Endothelial cell of umbilical vein (primary cell): ENCODE measurements at regions not wholly inside any gene's neighbourhood (a gene's known extent, or its start where the extent isn't known, plus 50 kb on each side); places are given as distances from the start of the nearest gene placed in this dataset.

Experiments
- CTCF ChIP-seq, 2 donors: IDR thresholded peaks; 1 replicate in 1 of 2; 2 replicates in 1 of 2; pipeline ENCODE4 v1.5.1; 2011; ENCODE audit warnings: low read length in 2 of 2, mild to moderate bottlenecking in 2 of 2, moderate library complexity in 2 of 2, control low read depth in 1 of 2, inconsistent platforms in 1 of 2, low read depth in 1 of 2; ENCODE audit not compliant: insufficient read depth in 1 of 2; ENCODE audit errors: extremely low read depth in 1 of 2
- EZH2 ChIP-seq: IDR thresholded peaks from 2 replicates; pipeline ENCODE4 v1.6.1; 2012; ENCODE audit warnings: borderline replicate concordance, low read depth, mild to moderate bottlenecking, moderate library complexity, low read length, inconsistent platforms; ENCODE audit not compliant: severe bottlenecking
- FOS ChIP-seq: IDR thresholded peaks from 2 replicates; pipeline ENCODE4 v1.6.1; 2011; ENCODE audit warnings: mild to moderate bottlenecking, low read length, moderate library complexity, borderline replicate concordance; ENCODE audit not compliant: insufficient read depth
- JUN ChIP-seq: IDR thresholded peaks from 2 replicates; pipeline ENCODE4 v1.6.1; 2011; ENCODE audit warnings: borderline replicate concordance, low read depth; ENCODE audit not compliant: insufficient read length, insufficient read depth
- MAX ChIP-seq: IDR thresholded peaks from 2 replicates; pipeline ENCODE4 v1.6.1; 2011; ENCODE audit not compliant: insufficient read depth, insufficient read length
- MYC ChIP-seq: IDR thresholded peaks from one replicate; pipeline ENCODE4 v1.6.1; 2011; ENCODE audit warnings: mild to moderate bottlenecking, low read depth, low read length
- POLR2A ChIP-seq: IDR thresholded peaks from 2 replicates; pipeline ENCODE4 v1.6.1; 2012; ENCODE audit warnings: low read depth, mild to moderate bottlenecking, control low read depth, low read length
- POLR2AphosphoS5 ChIP-seq: IDR thresholded peaks from 2 replicates; pipeline ENCODE4 v1.6.1; 2012; ENCODE audit warnings: low read depth, mild to moderate bottlenecking, control low read depth, low read length, moderate library complexity; ENCODE audit not compliant: insufficient read depth

GRCh38 chr15:96220657-96221056 lies 109.8 kb upstream of the NR2F2 start:
- no peak for TF ChIP-seq POLR2A
- no peak for TF ChIP-seq MAX
- TF ChIP-seq POLR2AphosphoS5 = no peak
- no peak for TF ChIP-seq EZH2
- no peak for TF ChIP-seq CTCF (IDR thresholded peaks at IDR 0.05; ENCODE audit: extremely low read depth in 1 of 2, insufficient read depth in 1 of 2, low read depth in 1 of 2, low read length in 2 of 2)
- TF ChIP-seq MYC = no peak
- no peak for TF ChIP-seq FOS
- no peak for TF ChIP-seq JUN
